ENCODE measurements at regions not wholly inside any gene's neighbourhood (a gene's known extent, or its start where the extent isn't known, plus 50 kb on each side); places are given as distances from the start of the nearest gene placed in this dataset.

- Mint-ChIP-seq H3K36me3 (ENCODE audit: low read depth) (no peaks in the 10 kb centered on the region), H3K4me1 (no peaks in the 10 kb centered on the region), H3K4me3 (no peak overlapping the region), H3K27me3 (ENCODE audit: insufficient read depth, low read depth, poor library complexity) (peaks cover 4% of the 10 kb centered on the region), H3K9me3 (no peaks in the 10 kb centered on the region; the same call in 2 of the 3 replicates), H3K27ac (no peak overlapping the region)
- DNase-seq (ENCODE audit: low spot score) (no peak), ATAC-seq (no peak)
- TF ChIP-seq CTCF (conservative IDR thresholded peaks at IDR 0.05; ENCODE audit: low read depth in 2 of 2) (no peak), ZNF331 (CRISPR knock-in tag; IDR thresholded peaks at IDR 0.05; ENCODE audit: low read depth) (no peak), ETS1 (IDR thresholded peaks at IDR 0.05) (no peak), STAT1 (IDR thresholded peaks at IDR 0.05; ENCODE audit: unreplicated experiment) (no peak), CREB1 (CRISPR knock-in tag; IDR thresholded peaks at IDR 0.05; ENCODE audit: low read depth) (no peak), REST (IDR thresholded peaks at IDR 0.05; ENCODE audit: unreplicated experiment) (no peak), NANOG (IDR thresholded peaks at IDR 0.05; ENCODE audit: borderline replicate concordance) (no peak), ZNF462 (CRISPR knock-in tag; IDR thresholded peaks at IDR 0.05) (no peak), ZNF114 (CRISPR knock-in tag; IDR thresholded peaks at IDR 0.05) (no peak)
- H3K4me3 ChIP-seq: no peak overlapping the region
- no peaks in the 10 kb centered on the region for H3K36me3 ChIP-seq (ENCODE audit: insufficient read depth)
- H2AFZ ChIP-seq: no peak overlapping the region
- H3K27me3 ChIP-seq (ENCODE audit: insufficient read depth): no peaks in the 10 kb centered on the region
- no peaks in the 10 kb centered on the region for H3K79me2 ChIP-seq (replicated peaks; ENCODE audit: insufficient read depth)
- no peak overlapping the region for H3K27ac ChIP-seq (ENCODE audit: low read depth)
- no peaks in the 10 kb centered on the region for H3K4me1 ChIP-seq (ENCODE audit: insufficient read depth)
- no peaks in the 10 kb centered on the region for H3F3A ChIP-seq (replicated peaks; ENCODE audit: low read depth)
- H4K20me1 ChIP-seq (replicated peaks; ENCODE audit: insufficient read depth): no peaks in the 10 kb centered on the region
- no peaks in the 10 kb centered on the region for H3K9me2 ChIP-seq (ENCODE audit: insufficient read depth)
- H3K4me2 ChIP-seq: no peak overlapping the region
Observed at GRCh38 chr5:54900984-54901725, 84.2 kb downstream of the ESM1 start.

Measured in GM23338 (cell line).